ENCODE measurements at regions not wholly inside any gene's neighbourhood (a gene's known extent, or its start where the extent isn't known, plus 50 kb on each side); places are given as distances from the start of the nearest gene placed in this dataset.
"Not testable (repeated sequence)": the region's sequence is repeated elsewhere in the genome, so short reads cannot be mapped to it uniquely, and the experiment has no call there.

DNA sequence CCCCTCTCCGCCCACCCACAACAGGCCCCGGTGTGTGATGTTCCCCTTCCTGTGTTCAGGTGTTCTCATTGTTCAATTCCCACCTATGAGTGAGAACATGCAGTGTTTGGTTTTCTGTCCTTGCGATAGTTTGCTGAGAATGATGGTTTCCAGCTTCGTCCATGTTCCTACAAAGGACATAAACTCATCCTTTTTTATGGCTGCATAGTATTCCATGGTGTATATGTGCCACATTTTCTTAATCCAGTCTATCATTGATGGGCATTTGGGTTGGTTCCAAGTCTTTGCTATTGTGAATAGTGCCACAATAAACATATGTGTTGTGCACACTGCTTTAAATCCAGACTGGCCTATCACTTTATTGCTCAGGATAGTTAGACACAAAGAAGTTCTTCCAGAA lies 309.1 kb downstream of the MTX2 start:
- not testable (repeated sequence) for DNase-seq

DNA sequence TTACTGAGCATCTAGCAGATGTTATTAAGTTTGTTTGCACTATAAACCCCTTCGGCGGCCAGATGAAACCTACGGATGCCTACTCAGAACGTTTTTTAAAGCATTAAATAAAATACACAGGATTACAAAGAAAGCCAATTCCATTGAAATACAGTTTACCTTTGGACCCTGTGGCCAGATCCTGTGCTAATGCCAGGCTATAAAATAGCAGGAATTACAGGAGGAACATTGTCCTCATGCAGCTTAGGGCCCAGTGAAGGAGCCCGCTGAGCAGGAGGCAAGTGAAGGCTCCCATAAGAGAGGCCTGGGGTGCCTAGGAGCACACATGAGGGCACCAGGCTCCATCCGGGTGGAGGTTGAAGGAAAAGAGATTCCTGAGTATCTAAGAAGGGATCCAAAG lies 310.4 kb downstream of the MTX2 start:
- no peak for DNase-seq

DNA sequence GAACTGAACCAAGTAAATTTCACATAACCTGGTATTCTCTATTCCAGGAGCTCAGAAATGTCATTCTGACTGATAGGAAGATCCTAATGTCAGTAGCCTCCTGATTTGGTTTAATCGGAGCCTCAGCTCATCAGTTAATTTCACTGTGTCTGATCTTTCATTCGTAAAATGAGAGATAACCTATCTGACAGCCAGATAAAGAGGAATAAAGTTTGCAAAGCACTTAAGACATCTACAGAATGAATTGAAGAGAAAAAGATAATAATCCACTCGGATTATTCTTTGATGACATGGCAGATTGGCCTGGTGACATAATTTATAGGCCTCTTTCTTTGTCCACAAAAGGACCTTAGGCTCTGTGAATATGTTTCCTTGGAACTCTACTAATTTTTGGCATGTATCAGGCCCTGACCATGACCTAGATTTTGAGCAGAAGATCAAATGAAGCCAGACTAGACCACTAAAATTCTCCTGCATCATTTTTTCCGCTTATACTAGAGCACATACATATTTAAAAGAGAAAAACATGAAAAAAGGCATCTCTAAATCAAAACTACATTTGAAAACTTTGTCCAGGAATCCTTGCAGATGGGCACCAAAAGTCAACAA lies 312.4 kb downstream of the MTX2 start:
- DNase-seq = no peak

DNA sequence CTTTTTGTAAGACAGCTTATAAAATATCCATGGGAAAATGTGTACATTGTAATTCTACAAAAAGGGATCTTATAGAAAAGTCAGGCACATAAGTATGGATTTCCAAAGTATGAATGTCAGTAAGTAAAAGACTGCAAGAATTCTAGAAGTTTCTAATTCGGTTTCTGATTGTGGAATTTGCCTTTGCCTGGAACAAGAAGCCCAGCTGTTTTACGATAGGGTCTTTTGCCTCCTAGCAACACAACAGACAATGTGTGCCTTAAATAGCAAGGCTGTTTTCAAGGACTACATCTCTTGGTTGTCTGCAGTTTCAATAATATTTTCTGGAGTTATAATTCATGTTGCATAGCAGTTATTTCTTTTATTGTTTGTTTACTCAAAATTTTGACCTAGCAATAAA lies 312.9 kb downstream of the MTX2 start:
- no peak for DNase-seq

DNA sequence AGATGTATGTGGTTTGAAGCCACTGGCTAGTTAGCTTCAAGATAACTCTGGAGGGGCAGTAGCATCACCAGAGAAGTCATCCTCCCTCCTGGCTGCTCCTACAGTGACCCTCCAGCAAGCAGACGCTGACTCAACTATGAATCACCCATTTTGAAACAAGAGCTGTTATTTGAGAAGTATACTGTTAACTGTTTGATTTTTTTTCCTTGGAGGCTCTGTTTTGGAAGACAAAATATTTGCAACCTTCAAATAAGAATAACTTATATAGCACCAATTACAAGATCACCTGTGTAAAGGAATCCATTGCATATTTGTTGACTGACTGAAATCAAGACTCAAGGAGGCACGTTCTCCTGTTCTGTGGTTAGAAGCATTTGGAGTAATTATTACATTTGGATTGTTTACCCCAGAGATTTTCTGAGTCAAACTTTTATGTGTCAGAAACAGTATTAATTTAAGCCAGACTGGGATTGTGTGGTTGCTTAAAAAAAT lies 313.8 kb downstream of the MTX2 start:
- no peak for DNase-seq

DNA sequence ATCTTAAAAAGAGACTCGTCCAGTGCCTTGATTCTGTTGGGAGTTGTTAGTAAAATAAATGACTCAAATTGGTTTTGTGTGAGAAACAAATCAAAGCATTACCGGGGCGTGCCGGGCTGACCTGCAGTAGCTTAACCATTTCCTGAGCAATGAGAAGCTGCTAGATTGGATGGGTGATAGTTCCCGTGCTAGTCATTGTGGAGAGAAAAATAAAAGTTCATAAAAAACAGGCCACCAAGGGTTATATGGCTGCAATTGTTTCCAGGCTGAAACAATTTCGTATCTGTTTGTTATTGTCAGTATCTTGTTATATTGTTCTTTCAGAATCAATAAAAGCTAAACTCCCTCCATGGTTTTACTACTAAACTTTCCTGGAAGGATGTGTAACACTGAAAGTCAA lies 314.4 kb downstream of the MTX2 start:
- no peak for DNase-seq

DNA sequence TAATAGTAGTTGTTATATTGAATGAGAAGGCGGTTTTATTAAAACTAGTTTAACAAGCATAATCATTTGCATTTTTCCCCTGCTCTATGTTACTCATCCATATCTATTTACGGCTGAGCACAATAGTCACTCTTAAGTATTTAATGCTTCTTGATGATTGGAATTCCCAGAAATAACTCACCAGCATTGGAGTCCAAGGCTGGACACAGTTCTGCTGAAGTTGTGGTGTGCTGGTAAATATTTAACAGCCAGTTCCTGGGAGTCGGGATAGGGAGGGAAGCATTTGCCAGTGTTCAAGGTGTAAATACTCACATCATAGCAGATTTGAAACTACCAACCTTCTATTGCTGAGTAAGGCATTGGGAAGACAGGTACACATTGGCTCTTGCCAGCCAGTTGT lies 315.1 kb downstream of the MTX2 start:
- DNase-seq = no peak

DNA sequence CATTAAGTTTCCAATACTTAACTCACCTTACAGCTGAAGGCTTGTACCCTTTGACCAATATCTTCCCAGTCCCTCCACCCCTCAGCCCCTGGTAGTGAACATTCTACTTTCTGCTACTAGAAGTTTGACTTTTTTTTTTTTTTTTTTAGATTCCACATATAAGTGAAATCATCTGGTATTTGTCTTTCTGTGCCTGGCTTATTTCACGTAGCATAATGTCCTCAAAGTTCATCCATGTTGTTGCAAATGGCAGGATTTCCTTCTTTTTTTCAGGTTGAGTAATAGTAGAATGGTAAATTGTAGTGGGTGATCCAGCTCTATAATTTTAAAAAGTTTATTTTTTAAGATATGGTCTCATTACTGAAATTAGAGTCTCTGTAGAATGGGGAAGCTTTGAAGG lies 316.0 kb downstream of the MTX2 start:
- no peak for DNase-seq

DNA sequence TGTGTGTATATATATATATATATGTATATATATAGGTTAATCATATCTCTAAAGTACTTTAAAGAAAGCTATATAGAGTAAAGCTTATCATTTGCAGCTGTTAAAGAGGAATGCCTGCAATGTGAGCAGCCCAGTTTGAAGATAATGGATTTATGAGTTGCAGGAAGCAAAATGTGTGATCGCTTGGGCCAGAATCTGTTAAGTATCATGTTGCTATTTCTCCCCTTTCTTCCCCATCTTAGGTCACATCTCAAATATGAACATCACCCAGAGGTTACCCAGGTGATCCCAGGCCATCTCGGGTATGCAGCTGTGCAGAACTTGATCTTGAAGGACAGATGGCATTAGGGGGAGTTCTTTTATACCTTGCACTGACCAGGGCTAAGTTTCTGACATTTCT lies 316.5 kb downstream of the MTX2 start:
- DNase-seq = no peak

DNA sequence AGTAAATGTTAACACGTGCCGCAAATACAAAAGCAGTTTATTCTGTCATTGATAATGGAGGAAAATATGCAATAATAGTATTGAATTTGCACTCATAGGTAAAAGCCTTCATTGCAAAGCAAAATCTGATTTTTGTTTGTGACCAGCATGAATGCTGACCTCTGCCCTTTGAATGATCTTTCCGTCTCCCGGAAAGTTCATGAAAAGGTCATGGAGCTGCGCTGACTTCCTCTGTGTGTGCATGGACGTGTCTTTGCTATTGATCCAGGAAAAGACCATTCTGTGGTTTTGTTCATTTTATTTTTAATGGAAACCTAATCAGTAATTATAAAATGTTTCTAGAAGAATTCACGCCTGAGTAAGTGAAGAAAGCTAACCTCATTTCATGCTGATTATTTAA lies 320.0 kb downstream of the MTX2 start:
- DNase-seq = no peak

DNA sequence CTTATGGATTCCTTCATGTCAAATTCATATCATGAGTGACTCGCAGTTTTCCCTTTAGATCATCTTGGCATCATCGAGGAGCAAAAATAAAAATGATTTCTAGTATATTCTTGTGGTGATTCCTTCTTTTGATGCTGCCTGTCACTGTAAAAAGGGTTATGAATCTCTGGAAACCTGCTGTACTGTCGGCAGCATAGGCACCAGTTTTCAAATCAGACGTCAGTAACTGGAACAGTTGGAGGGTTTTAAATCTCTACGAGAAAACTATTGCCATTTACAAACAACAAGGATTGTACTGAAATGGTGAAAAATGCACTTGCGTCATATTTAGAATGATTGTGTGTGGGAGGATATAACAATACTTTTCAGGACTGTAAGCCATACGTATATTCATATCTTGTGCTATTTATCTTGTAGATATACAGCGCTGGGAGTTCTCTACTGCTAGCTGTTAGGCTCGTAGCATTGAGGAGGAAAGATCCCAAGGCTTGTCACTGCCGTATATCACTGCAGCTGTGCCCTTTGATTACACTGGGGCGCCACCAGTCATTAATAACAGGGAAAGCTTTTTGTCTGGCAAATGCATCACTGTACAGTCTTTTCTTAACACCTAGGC lies 320.7 kb downstream of the MTX2 start:
- DNase-seq = no peak

DNA sequence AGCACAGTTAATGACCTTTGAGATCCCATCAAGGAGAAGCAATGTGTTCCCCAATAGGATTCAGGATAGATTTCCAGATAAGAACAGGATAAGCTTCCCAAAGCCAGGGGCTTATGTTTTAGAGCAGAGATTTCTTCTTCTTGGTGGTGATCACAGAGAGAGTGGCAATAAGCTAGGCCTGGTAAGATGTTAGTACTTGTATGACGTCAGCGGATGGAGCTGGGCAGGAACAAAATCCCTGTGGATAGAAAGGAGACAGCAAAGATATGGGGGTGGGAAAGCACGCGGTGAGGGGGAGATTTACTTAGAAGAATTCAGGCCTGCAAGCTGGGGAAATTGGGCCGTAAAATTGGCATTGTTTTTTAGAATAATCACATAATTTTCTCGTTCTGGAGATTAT lies 323.0 kb downstream of the MTX2 start:
- no peak for DNase-seq

DNA sequence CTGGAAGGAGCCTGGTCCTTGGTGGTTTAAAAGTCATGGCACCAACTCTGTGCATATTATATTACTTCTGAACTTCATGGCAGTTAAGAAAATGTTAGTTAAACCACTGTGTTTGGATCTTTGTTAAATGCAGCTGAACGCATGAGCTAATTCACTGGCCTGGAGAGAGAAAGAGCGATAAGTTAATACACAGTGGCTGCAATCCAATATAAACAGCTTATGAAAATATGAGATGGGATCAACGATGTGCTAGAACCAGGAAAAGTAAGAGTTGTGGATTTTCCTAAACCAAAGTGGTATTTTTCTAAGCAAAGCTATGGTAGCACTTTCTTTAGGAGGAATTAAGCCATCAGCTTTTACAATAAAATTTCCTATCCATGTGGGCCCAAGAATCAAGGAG lies 326.7 kb downstream of the MTX2 start:
- no peak for DNase-seq

DNA sequence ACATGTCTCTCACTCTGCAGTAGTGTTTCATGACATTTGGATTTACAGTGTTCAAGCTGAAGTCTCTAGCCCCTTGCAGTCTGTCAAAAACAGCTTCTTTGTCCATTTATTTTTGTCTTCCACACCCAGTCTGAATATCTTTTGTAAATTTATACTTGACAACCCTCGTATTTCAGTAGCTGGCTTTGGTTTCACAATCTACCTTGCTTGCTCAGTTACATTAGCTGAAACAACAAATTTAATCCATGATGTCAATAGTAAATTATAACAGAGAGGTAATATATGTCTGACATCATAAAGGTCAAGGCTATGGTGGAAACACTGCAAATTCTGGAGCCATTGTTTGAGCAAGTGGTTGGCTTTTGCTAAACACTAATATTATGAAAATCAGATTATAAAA lies 328.7 kb downstream of the MTX2 start:
- DNase-seq = no peak

DNA sequence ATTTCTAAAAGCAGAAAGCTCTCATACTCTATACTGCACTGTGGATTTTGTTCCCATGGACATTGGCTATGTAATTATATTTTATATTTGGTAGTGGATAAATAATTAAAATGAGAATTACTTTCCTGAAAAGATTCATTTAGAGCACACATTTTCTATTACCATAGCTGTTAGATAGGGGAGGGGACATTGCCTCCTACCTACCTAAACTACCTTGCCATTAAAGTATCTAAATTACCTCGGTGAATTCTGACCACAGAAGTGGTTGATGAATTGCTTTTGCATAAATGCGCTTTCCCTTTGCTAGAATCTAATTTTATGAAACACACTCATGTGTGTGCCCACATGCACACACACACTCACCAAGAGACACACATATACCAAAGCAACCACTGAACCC lies 329.1 kb downstream of the MTX2 start:
- no peak for DNase-seq

DNA sequence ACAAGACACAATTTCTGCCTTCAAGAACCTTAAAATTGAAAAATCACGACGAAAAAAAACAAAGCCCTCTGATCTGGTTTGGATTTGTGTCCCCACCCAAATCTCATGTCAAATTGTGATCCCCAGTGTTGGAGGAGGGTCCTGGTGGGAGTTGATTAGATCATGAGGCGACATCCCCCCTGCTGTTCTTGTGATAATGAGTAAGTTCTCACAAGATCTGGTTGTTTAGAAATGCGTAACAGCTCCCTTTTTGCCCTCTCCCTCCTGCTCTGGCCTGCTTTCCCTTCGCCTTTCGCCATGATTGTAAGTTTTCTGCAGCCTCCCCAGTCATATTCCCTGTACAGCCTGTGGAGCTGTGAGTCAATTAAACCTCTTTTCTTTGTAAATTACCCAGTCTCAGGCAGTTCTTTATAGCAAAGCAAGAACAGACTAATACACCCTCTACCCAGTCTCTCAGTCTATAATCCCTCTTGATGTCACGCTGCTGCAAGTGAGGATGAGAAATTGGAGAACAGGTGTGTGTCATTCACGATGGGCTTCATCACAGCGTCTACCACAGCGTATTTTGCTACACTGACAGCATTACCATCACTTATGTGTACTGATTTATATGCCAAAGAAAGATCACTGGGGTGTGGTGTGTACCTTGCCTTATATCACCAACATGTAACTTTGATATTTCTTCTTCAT lies 330.7 kb downstream of the MTX2 start:
- DNase-seq = no peak

DNA sequence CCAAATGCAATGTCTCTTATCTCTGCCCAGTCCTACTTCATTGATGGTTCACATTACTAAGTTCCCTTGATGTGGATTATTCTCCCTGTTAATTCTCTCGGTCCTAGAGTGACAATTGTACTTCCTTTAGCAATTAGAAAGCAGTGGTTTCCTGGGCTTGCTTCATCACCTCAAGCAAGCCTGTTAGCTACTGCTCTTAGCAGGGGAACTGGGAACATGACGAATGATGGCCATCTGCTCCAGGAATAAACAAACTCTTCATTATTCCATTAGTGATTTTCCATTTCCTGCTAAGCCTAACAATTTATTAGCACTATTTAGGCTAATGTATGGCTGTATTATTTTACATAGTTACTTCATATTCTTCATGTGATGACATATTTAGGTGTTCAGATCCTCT lies 331.8 kb downstream of the MTX2 start:
- DNase-seq = peak; percentile 29

DNA sequence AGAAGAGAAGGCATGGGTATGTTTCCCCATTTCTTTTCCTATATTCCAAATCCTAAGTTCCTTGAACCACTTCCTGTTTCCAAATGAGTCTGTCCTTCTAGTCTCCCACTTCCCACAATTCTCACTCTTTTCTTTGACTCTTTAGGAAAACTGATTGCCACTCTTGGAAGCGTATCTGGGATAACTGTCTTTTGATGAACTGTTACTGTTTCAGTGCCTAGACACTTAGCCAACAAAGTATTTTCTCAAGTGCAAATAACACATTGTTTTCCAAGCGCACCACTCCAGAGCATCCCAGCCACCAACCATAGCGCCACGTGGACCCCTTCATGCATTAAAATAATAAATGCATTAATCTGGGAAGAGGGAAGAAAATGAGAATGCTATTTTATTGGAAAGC lies 342.8 kb downstream of the MTX2 start:
- no peak for DNase-seq

DNA sequence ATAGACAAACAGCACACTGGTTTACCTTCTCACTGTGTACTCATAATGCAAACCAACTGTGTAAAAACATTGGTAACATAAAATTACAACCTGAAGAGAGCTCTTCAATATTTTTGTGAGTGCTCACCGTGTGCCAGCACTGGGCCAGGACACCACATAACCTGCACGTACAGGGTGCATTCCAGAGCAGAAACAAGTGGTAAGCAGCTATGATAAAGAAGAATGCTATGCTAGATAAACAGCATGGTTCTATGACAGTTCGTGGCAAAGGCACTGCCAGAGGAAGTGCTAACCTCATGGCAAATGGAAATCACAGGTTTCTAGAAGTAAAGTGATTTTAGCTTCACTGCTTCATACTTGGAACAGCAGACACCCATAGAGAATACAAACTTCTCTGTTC lies 343.5 kb downstream of the MTX2 start:
- DNase-seq = no peak

DNA sequence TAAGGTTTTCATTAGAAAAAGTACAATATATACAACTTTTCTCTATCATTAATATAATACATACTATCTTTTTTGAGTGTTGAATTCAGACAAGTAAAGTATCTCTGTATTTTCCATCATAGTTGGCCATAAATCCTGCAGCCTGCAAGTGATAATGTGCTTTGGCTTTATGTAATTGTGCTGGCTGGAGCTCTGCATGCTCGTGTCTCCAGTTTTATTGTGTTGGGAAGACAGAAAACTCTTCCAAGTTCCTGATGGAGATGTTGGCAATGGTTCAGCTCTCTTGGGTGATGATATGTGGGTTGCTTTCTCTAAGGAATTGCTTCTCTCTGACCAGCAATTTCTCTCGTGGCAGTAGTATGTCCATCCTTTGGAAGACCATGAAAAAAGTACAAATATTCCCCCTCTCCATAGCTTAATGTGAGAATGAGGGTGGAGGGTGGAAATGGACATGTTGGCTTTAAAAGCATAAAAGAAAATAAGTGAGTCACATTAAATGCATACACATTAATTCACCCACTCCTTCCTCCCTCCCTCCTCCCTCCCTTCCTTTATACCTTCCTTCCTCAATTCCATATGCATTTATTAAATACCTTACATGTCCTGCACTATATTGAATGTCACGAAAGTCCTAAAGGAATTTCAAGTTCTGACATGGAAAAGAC lies 344.2 kb downstream of the MTX2 start:
- DNase-seq = no peak

DNA sequence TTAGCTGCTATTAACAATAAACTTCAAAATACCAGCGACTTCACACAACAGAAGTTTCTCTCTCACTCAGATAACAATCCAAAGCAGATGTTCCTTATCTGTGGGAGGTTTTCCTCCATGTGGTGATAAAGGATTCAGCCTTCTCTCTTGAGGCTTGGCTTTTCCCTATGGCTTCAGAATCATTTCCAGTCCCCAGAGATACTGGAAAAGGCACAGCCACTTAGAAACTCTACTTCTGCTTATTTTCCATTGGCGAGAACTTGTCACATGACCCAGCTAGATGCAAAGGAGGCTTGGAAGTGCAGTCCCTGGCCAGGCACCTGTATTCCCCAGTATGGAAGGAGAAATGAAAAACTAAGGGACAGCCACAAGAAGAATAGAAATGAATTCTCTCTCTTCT lies 344.8 kb downstream of the MTX2 start:
- no peak for DNase-seq

DNA sequence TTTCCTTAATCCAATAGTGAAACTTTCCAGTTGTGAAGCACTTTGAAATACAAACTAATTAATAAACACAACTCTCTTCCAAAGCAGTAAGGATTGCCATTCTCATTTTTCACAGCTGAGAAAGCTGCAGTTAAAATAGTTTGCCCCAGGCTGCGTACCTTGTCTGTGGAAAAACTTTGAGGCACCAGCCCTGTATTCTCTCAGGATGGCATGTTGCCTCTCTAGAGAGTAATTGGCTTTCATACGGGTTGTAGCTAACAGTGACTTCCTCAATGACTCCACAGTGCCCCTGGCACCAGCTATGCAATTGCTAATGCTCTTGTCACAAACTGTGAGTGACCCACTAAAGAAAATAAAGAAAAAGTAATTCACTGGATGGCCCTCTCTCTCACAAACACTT lies 345.7 kb downstream of the MTX2 start:
- DNase-seq = no peak

DNA sequence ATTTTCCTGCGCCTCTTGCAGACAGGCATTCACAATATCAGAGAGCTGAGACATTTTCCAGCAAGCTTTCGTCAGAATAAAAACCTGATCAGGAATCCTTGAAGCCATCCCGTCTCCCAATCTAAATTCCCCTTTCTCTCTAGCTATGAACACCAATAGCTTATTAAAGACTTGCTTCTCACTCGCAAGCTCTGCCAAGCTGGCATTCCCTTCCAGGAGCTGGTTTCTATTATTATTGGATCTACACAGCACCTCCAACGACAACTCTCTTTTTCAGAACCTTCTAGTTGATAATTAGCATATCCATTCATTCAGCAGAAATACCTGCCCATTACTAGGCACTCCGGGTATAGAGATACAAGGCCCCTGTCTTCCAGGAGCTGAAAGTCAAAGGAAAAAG lies 350.3 kb downstream of the MTX2 start:
- DNase-seq = no peak

DNA sequence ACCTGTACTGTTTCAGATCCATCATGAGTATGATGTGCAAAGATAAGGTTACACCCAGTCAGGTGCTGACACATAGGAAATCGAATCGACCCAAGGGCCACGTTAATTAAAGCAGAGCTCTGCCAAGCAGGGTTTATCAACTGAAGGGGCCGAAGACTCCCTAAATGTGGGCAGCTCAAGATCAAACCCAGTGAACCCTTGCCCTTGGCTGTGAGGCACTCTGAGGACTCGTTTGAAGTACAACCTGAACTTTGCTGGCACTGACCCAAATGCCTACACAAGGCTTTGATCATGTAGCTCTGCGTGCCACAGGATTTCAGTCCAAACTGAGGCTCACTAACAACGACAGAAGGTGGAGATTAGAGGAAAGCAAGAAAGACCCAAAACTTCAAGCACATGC lies 352.1 kb downstream of the MTX2 start:
- no peak for DNase-seq
